ENCODE measurements at regions not wholly inside any gene's neighbourhood (a gene's known extent, or its start where the extent isn't known, plus 50 kb on each side); places are given as distances from the start of the nearest gene placed in this dataset.
"Not testable (repeated sequence)": the region's sequence is repeated elsewhere in the genome, so short reads cannot be mapped to it uniquely, and the experiment has no call there.

DNA sequence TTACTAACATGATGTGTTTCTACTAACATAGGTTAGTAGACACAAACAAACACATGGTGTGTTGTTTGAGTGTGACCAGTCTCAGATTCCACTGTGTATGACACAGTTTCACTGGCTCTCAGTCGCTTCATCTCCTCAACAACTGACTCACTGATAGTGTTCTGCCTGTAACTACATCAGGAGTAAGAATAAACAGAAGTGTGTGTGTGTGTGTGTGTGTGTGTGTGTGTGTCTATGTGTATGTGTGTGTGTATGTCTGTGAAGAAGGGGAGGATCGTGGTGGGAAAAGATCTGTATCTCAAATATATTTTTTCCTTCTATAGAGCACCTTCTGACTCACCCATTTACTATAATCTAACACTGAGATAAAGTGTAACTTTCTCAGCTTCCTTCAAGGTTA, 391.0 kb downstream of the PTPRC start:
- no peak for DNase-seq (ENCODE audit: low read depth, low spot score)
- no peaks in the 10 kb centered on the region; the same call in 2 of the 3 replicates for H3K9me3 ChIP-seq (replicated peaks; ENCODE audit: control insufficient read depth, insufficient read depth, low read length)
- H3K27me3 ChIP-seq (replicated peaks in 1 of 2; ENCODE audit: control insufficient read depth in 2 of 2, insufficient read depth in 2 of 2, low read length in 1 of 2) = no peaks in the 10 kb centered on the region
- no peaks in the 10 kb centered on the region for H4K20me1 ChIP-seq (ENCODE audit: control insufficient read depth, insufficient read depth)
- H3K9ac ChIP-seq (ENCODE audit: control insufficient read depth, insufficient read depth, low read length) = no peak overlapping the region
- H3K36me3 ChIP-seq (ENCODE audit: control insufficient read depth in 2 of 2, insufficient read depth in 2 of 2, low read length in 1 of 2) = no peaks in the 10 kb centered on the region
- BruUV-seq (replicated peaks) = no TSS peak
- TF ChIP-seq NR2C1 (IDR thresholded peaks at IDR 0.05) = no peak
- no peak for TF ChIP-seq SREBF1 (IDR thresholded peaks at IDR 0.05; ENCODE audit: low read length)
- no peak for TF ChIP-seq ATF2 (IDR thresholded peaks at IDR 0.05; ENCODE audit: low read length)
- no peak for TF ChIP-seq GABPA (IDR thresholded peaks at IDR 0.05; ENCODE audit: low read depth)
- TF ChIP-seq POU2F2 (IDR thresholded peaks at IDR 0.05; ENCODE audit: borderline replicate concordance, low read depth, low read length) = no peak
- no peaks in the 10 kb centered on the region for H3K4me1 ChIP-seq (ENCODE audit: control insufficient read depth, insufficient read depth, low read length)
- FAIRE-seq = no peak
- ATAC-seq = no peak
- H2AFZ ChIP-seq (ENCODE audit: control insufficient read depth, low read depth, low read length) = no peak overlapping the region
- H3K4me2 ChIP-seq (ENCODE audit: control insufficient read depth, insufficient read depth) = no peak overlapping the region
- WGBS (ENCODE audit: insufficient coverage, insufficient replicate concordance, low lambda C conversion rate, missing lambda C conversion rate) = 38% methylated on average over 2 of the region's 2 CpGs
- RAD21 ChIA-PET (ENCODE audit: unreplicated experiment) = no interaction called here
- SMC1A ChIA-PET (ENCODE audit: uncharacterized antibody, unreplicated experiment) = interaction anchor here (0.5 to 1.5 kb wide), 4 partner anchors 8 to 291 kb away, joined by 3 to 5 read pairs (median 4); no protein-coding TSS in a partner anchor
- CTCF ChIA-PET = interaction anchor here (1.0 to 2.4 kb wide), 3 partner anchors 9 to 21 kb away, joined by 3 to 12 read pairs (median 3); no protein-coding TSS in a partner anchor
- in situ Hi-C loops (cut with MboI) = no loop called here
- no peak overlapping the region for H3K27ac ChIP-seq (ENCODE audit: control insufficient read depth, insufficient read depth)
- H3K4me3 ChIP-seq = no peak overlapping the region
- intact Hi-C loops (cut with micrococcal nuclease; ENCODE audit: unreplicated experiment) = no loop called here
- POLR2A ChIA-PET = no interaction called here
- H3K79me2 ChIP-seq (ENCODE audit: control insufficient read depth, insufficient read depth, low read length) = no peaks in the 10 kb centered on the region

- BruUV-seq (replicated peaks); in situ Hi-C loops (cut with MboI); H3K9me3 ChIP-seq (replicated peaks; ENCODE audit: control insufficient read depth, insufficient read depth, low read length); H4K20me1 ChIP-seq (ENCODE audit: control insufficient read depth, insufficient read depth); H3K27ac ChIP-seq (ENCODE audit: control insufficient read depth, insufficient read depth); DNase-seq (ENCODE audit: low read depth, low spot score); H3K4me1 ChIP-seq (ENCODE audit: control insufficient read depth, insufficient read depth, low read length); FAIRE-seq; H2AFZ ChIP-seq (ENCODE audit: control insufficient read depth, low read depth, low read length); ATAC-seq; intact Hi-C loops (cut with micrococcal nuclease; ENCODE audit: unreplicated experiment); H3K9ac ChIP-seq (ENCODE audit: control insufficient read depth, insufficient read depth, low read length); POLR2A ChIA-PET; H3K27me3 ChIP-seq (replicated peaks in 1 of 2; ENCODE audit: control insufficient read depth in 2 of 2, insufficient read depth in 2 of 2, low read length in 1 of 2); RAD21 ChIA-PET (ENCODE audit: unreplicated experiment); H3K36me3 ChIP-seq (ENCODE audit: control insufficient read depth in 2 of 2, insufficient read depth in 2 of 2, low read length in 1 of 2); H3K79me2 ChIP-seq (ENCODE audit: control insufficient read depth, insufficient read depth, low read length); H3K4me3 ChIP-seq; H3K4me2 ChIP-seq (ENCODE audit: control insufficient read depth, insufficient read depth): not testable (repeated sequence)
- CTCF ChIA-PET = interaction anchor here (1.0 to 1.2 kb wide), 2 partner anchors 8 to 21 kb away, joined by 3 read pairs; no protein-coding TSS in a partner anchor
- 67% methylated on average over 2 of the region's 2 CpGs for whole genome bisulfite sequencing (ENCODE audit: insufficient coverage, insufficient replicate concordance, low lambda C conversion rate, missing lambda C conversion rate)
- SMC1A ChIA-PET (ENCODE audit: uncharacterized antibody, unreplicated experiment) = interaction anchor here (1.2 to 1.5 kb wide), 2 partner anchors 9 to 216 kb away, joined by 3 to 5 read pairs; no protein-coding TSS in a partner anchor
Observed at GRCh38 chr1:199030541-199030940, 391.7 kb downstream of the PTPRC start.

DNA sequence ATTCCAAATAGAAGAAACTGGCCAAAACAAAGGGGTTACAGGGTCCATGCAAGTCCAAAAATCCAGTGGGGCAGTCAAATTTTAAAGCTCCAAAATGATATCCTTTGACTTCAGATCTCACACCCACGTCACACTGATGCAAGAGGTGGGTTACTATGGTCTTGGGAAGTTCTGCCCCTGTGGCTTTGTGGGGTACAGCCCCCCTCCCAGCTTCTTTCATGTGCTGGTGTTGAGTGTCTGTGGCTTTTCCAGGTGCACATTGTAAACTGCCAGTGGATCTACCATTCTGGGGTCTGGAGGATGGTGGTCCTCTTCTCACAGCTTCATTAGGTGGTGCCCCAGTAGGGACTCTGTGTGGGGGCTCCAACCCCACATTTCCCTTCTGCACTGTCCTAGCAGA, 392.3 kb downstream of the PTPRC start:
- H3K4me2 ChIP-seq (ENCODE audit: control insufficient read depth, insufficient read depth); H3K9me3 ChIP-seq (replicated peaks; ENCODE audit: control insufficient read depth, insufficient read depth, low read length); intact Hi-C loops (cut with micrococcal nuclease; ENCODE audit: unreplicated experiment); H3K79me2 ChIP-seq (ENCODE audit: control insufficient read depth, insufficient read depth, low read length); BruUV-seq (replicated peaks); in situ Hi-C loops (cut with MboI); DNase-seq (ENCODE audit: low read depth, low spot score); FAIRE-seq; H4K20me1 ChIP-seq (ENCODE audit: control insufficient read depth, insufficient read depth); CTCF ChIA-PET; H2AFZ ChIP-seq (ENCODE audit: control insufficient read depth, low read depth, low read length); ATAC-seq; H3K4me3 ChIP-seq; POLR2A ChIA-PET; H3K9ac ChIP-seq (ENCODE audit: control insufficient read depth, insufficient read depth, low read length); H3K4me1 ChIP-seq (ENCODE audit: control insufficient read depth, insufficient read depth, low read length); H3K36me3 ChIP-seq (ENCODE audit: control insufficient read depth in 2 of 2, insufficient read depth in 2 of 2, low read length in 1 of 2); H3K27me3 ChIP-seq (replicated peaks in 1 of 2; ENCODE audit: control insufficient read depth in 2 of 2, insufficient read depth in 2 of 2, low read length in 1 of 2); H3K27ac ChIP-seq (ENCODE audit: control insufficient read depth, insufficient read depth): not testable (repeated sequence)
- ChIA-PET SMC1A (ENCODE audit: uncharacterized antibody, unreplicated experiment) (interaction anchor here (1.2 kb wide), 1 partner anchor 216 kb away, joined by 3 read pairs; no protein-coding TSS in a partner anchor), RAD21 (ENCODE audit: unreplicated experiment) (interaction anchor here (0.8 kb wide), 1 partner anchor 94 kb away, joined by 3 read pairs; no protein-coding TSS in a partner anchor)
- WGBS (ENCODE audit: insufficient coverage, insufficient replicate concordance, low lambda C conversion rate, missing lambda C conversion rate) = 0% methylated on average over 1 of the region's 1 CpG
